K562 (cell line): ENCODE measurements at regions not wholly inside any gene's neighbourhood (a gene's known extent, or its start where the extent isn't known, plus 50 kb on each side); places are given as distances from the start of the nearest gene placed in this dataset.

Experiments
- ATAC-seq: fragments of 200-7000 bp; cut with Tn5 transposase; 3 replicates; pipeline ENCODE4 v1.9.1; 2020; ENCODE audit warnings: moderate library complexity
- BruUV-seq: library from RNA; stranded (reverse); fragments of 400-500 nt; replicated peaks from 2 replicates; lab custom pipeline; 2021; lab: Mats Ljungman, UMichigan
- CTCF ChIA-PET: fragments of 300-600 bp; formaldehyde crosslinking; extraction: SDS; loops from one replicate; lab custom pipeline; 2021; ENCODE audit warnings: low intra/inter-chr PET ratio; lab: Yijun Ruan, JAX
- POLR2A ChIA-PET: fragments of 300-600, 350-650 bp; sonication (Branson Sonifier 250); formaldehyde crosslinking; extraction: SDS; loops from one replicate; lab custom pipeline; 2021; ENCODE audit warnings: antibody characterized with exemption, inconsistent platforms; lab: Yijun Ruan, JAX
- DNase-seq, 4 experiments: peaks; one replicate each; pipeline versions ENCODE4 v3.0.0 to v3.0.0-alpha.2; 2011 to 2018; ENCODE audit warnings: low spot score in 3 of 4, mixed read lengths in 3 of 4; ENCODE audit errors: extremely low read depth in 1 of 4
- FAIRE-seq: peaks from 2 replicates; lab custom pipeline; 2011; peaks lifted over from hg19 to GRCh38; lab: Jason Lieb, UNC
- H2AFZ ChIP-seq: 2 replicates; pipeline ENCODE4 v1.6.0; 2011; ENCODE audit warnings: low read depth, low read length, control low read depth, inconsistent platforms
- H3K27ac ChIP-seq: fragments of 200-600 bp; 3 replicates; pipeline ENCODE4 v1.8.0; 2011; ENCODE audit warnings: low read depth, mild to moderate bottlenecking, control low read depth, inconsistent platforms, low read length, moderate library complexity, mixed read lengths; ENCODE audit errors: extremely low read depth
- H3K27me3 ChIP-seq, 2 experiments: fragments of 300-600 bp in 1 of 2; 2 replicates in 1 of 2; 3 replicates in 1 of 2; pipeline versions ENCODE4 v1.6.0 to v1.8.0; 2011; ENCODE audit warnings: inconsistent platforms in 2 of 2, low read length in 2 of 2, mild to moderate bottlenecking in 1 of 2, mixed read lengths in 1 of 2, moderate library complexity in 1 of 2; ENCODE audit not compliant: control insufficient read depth in 2 of 2, insufficient read depth in 2 of 2
- H3K36me3 ChIP-seq: fragments of 300-600 bp; 3 replicates; pipeline ENCODE4 v1.8.0; 2011; ENCODE audit warnings: mild to moderate bottlenecking, low read length, inconsistent platforms; ENCODE audit not compliant: control insufficient read depth, insufficient read depth
- H3K4me1 ChIP-seq, 2 experiments: fragments of 200-600 bp in 1 of 2; replicated peaks in 1 of 2; 2 replicates in 1 of 2; 3 replicates in 1 of 2; pipeline versions ENCODE4 v1.5.1 to v1.8.0; 2011; ENCODE audit warnings: inconsistent platforms in 2 of 2, low read length in 2 of 2, mild to moderate bottlenecking in 1 of 2, mixed read lengths in 1 of 2, moderate library complexity in 1 of 2; ENCODE audit not compliant: control insufficient read depth in 2 of 2, insufficient read depth in 2 of 2
- H3K4me2 ChIP-seq: 2 replicates; pipeline ENCODE4 v1.6.1; 2011; ENCODE audit warnings: low read length, control low read depth, inconsistent platforms, mixed read lengths; ENCODE audit not compliant: insufficient read depth
- H3K4me3 ChIP-seq: fragments of 200-600 bp; sonication (generic), shearing (Covaris generic); 2 replicates; pipeline ENCODE4 v1.5.1; 2016; ENCODE audit warnings: control low read depth, inconsistent platforms
- H3K79me2 ChIP-seq: fragments of 200-600 bp; 3 replicates; pipeline ENCODE4 v1.8.0; 2011; ENCODE audit warnings: low read length, inconsistent platforms; ENCODE audit not compliant: control insufficient read depth, insufficient read depth
- H3K9ac ChIP-seq, 2 experiments: 2 replicates each; pipeline versions ENCODE4 v1.6.0 to v1.6.1; 2011; ENCODE audit warnings: low read depth in 2 of 2, low read length in 2 of 2, control low read depth in 1 of 2, inconsistent platforms in 1 of 2, mild to moderate bottlenecking in 1 of 2, mixed read lengths in 1 of 2; ENCODE audit not compliant: insufficient read depth in 1 of 2
- H3K9me1 ChIP-seq: one replicate; pipeline ENCODE4 v1.6.0; 2011; ENCODE audit warnings: inconsistent platforms, mild to moderate bottlenecking, low read length, moderate library complexity; ENCODE audit not compliant: control insufficient read depth, insufficient read depth
- H3K9me3 ChIP-seq: replicated peaks from 2 replicates; pipeline ENCODE4 v1.5.1; 2011; ENCODE audit warnings: low read depth, low read length, inconsistent platforms; ENCODE audit not compliant: control insufficient read depth, insufficient read depth
- H4K20me1 ChIP-seq: replicated peaks from 2 replicates; pipeline ENCODE4 v1.6.1; 2011; ENCODE audit warnings: low read length, inconsistent platforms, mixed read lengths; ENCODE audit not compliant: control insufficient read depth, insufficient read depth
- ARNT ChIP-seq, 2 experiments: fragments of 450-650 bp; IDR thresholded peaks; 2 replicates each; pipeline ENCODE4 v1.6.1; 2016; ENCODE audit warnings: mild to moderate bottlenecking in 1 of 2
- CEBPB ChIP-seq: fragments of 450-650 bp; IDR thresholded peaks from 2 replicates; pipeline ENCODE4 v1.6.1; 2016; ENCODE audit warnings: missing genetic modification characterization, missing compliant biosample characterization
- E2F1 ChIP-seq: sonication (generic); formaldehyde crosslinking; IDR thresholded peaks from 2 replicates; pipeline ENCODE4 v1.8.1; 2023; ENCODE audit warnings: mild to moderate bottlenecking, missing genetic modification reagents, moderate library complexity
- KDM1A ChIP-seq, 2 experiments: fragments of 450-650 bp; IDR thresholded peaks; 2 replicates each; pipeline ENCODE4 v1.6.1; 2016; ENCODE audit warnings: mild to moderate bottlenecking in 2 of 2
- KLF10 ChIP-seq: fragments of 250-450 bp; sonication (Bioruptor Pico); IDR thresholded peaks from 2 replicates; pipeline ENCODE4 v1.6.1; 2021; ENCODE audit warnings: matching md5 sums
- POLR2B ChIP-seq: fragments of 450-650 bp; IDR thresholded peaks from 2 replicates; pipeline ENCODE4 v1.6.1; 2018; ENCODE audit warnings: low read depth; ENCODE audit not compliant: partially characterized antibody
- SRSF1 ChIP-seq: fragments of 200-400 bp; formaldehyde crosslinking; IDR thresholded peaks from 2 replicates; pipeline ENCODE4 v1.6.1; 2017; ENCODE audit warnings: mild to moderate bottlenecking, low read depth, low read length, moderate library complexity
- TSHZ1 ChIP-seq: fragments of 250-450 bp; sonication (Bioruptor Pico); IDR thresholded peaks from 2 replicates; pipeline ENCODE4 v1.4.0; 2020; ENCODE audit warnings: mild to moderate bottlenecking, moderate library complexity
- ZBTB43 ChIP-seq: sonication (generic); formaldehyde crosslinking; IDR thresholded peaks from 2 replicates; pipeline ENCODE4 v1.8.0; 2023; ENCODE audit warnings: mild to moderate bottlenecking, missing genetic modification reagents
- ZNF232 ChIP-seq: sonication (generic); formaldehyde crosslinking; IDR thresholded peaks from 2 replicates; pipeline ENCODE4 v1.8.0; 2022; ENCODE audit warnings: mild to moderate bottlenecking, missing genetic modification reagents
- ZNF239 ChIP-seq: fragments of 250-450 bp; sonication (Bioruptor Pico); IDR thresholded peaks from 2 replicates; pipeline ENCODE4 v1.4.0; 2020; ENCODE audit warnings: mild to moderate bottlenecking
- ZNF280A ChIP-seq: fragments of 450-650 bp; IDR thresholded peaks from 2 replicates; pipeline ENCODE4 v1.6.1; 2018; ENCODE audit warnings: mild to moderate bottlenecking, low read depth; ENCODE audit not compliant: partially characterized antibody
- ZNF583 ChIP-seq: fragments of 250-450 bp; sonication (Bioruptor Pico); IDR thresholded peaks from 2 replicates; pipeline ENCODE4 v1.4.0; 2020
- WGBS: fragments of 100-300 bp; shearing (Covaris generic); methylation state at CpG from one replicate; pipeline ENCODE4 v1.1.6; 2016; ENCODE audit warnings: low coverage, mixed read lengths; ENCODE audit not compliant: insufficient coverage; ENCODE audit errors: missing lambda C conversion rate; 5-methylcytosine and 5-hydroxymethylcytosine counted together
- in situ Hi-C: fragments of 300-500 bp; cut with MboI; formaldehyde crosslinking; loops from 4 replicates; pipeline ENCODE4 v1.15.0; 2018; ENCODE audit warnings: inconsistent platforms, mixed read lengths
- intact Hi-C: fragments of 100-400 bp; cut with micrococcal nuclease; formaldehyde crosslinking; loops from 2 replicates; pipeline ENCODE4 v1.14.2; 2022
- TF ChIP-seq, protein P1 (sequence below): IDR thresholded peaks from 2 replicates; pipeline ENCODE4 v1.6.1; 2012; ENCODE audit warnings: low read depth, low read length, improper control_type of control experiment, borderline replicate concordance

DNA sequence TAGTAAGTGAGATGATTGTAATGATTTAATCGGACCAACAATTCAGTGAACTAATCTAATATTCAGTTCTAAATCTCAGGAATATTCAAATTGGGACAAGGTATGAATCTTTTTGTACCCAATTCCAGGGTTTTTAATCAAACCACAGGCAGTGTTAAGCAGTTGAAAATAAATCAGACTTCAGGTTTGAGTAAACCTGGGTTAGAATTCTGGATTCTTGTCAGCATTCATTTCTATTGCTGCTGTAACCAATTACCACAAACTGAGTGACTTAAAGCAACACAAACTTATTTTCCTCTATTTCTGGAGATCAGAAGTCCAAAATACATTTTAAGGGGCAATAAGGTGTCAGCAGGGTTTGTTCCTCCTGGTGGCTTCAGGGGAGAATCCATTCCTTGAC is 208.4 kb upstream of the ZPLD1 start:
- Histone ChIP-seq H3K4me2 (no peak overlapping the region), H3K9me1 (no peaks in the 10 kb centered on the region), H3K9me3 (no peaks in the 10 kb centered on the region), H3K27ac (no peak overlapping the region), H3K36me3 (no peaks in the 10 kb centered on the region), H2AFZ (no peak overlapping the region), H4K20me1 (no peaks in the 10 kb centered on the region), H3K9ac (no peak overlapping the region), H3K79me2 (no peaks in the 10 kb centered on the region), H3K27me3 (no peaks in the 10 kb centered on the region), H3K4me3 (no peak overlapping the region), H3K4me1 (no peaks in the 10 kb centered on the region; a peak in 1 of 5 replicates)
- ChIA-PET POLR2A (no interaction called here), CTCF (interaction anchor here (2.6 kb wide), 1 partner anchor 413 kb away, joined by 14 read pairs; no protein-coding TSS in a partner anchor)
- in situ Hi-C loops = loop anchor here (5.0 kb wide), 1 partner anchor 414 kb away; no protein-coding TSS in a partner anchor
- no TSS peak for BruUV-seq
- intact Hi-C loops = no loop called here
- DNase-seq = no peak
- no peak for FAIRE-seq
- WGBS = 0% methylated on average over 1 of the region's 1 CpG
- TF ChIP-seq KDM1A (IDR thresholded peaks at IDR 0.05) = no peak
- no peak for TF ChIP-seq E2F1 (CRISPR knock-in tag)
- no peak for TF ChIP-seq ZNF232 (CRISPR knock-in tag)
- TF ChIP-seq, protein P1, sequence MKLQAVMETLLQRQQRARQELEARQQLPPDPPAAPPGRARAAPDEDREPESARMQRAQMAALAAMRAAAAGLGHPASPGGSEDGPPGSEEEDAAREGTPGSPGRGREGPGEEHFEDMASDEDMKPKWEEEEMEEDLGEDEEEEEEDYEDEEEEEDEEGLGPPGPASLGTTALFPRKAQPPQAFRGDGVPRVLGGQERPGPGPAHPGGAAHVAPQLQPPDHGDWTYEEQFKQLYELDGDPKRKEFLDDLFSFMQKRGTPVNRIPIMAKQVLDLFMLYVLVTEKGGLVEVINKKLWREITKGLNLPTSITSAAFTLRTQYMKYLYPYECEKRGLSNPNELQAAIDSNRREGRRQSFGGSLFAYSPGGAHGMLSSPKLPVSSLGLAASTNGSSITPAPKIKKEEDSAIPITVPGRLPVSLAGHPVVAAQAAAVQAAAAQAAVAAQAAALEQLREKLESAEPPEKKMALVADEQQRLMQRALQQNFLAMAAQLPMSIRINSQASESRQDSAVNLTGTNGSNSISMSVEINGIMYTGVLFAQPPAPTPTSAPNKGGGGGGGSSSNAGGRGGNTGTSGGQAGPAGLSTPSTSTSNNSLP = no peak
- TF ChIP-seq ZNF280A = no peak
- TF ChIP-seq ZNF583 (CRISPR knock-in tag) = no peak
- no peak for TF ChIP-seq ZBTB43 (CRISPR knock-in tag)
- TF ChIP-seq POLR2B = no peak
- no peak for TF ChIP-seq KLF10
- TF ChIP-seq TSHZ1 (CRISPR knock-in tag) = no peak
- TF ChIP-seq ARNT (IDR thresholded peaks at IDR 0.05) = no peak
- no peak for TF ChIP-seq ZNF239 (CRISPR knock-in tag)
- TF ChIP-seq SRSF1 = no peak
- no peak for TF ChIP-seq CEBPB (tag)
- TF ChIP-seq, all 486 proteins: peak for 0
- no peak for ATAC-seq
